ENCODE measurements at regions not wholly inside any gene's neighbourhood (a gene's known extent, or its start where the extent isn't known, plus 50 kb on each side); places are given as distances from the start of the nearest gene placed in this dataset.

DNA sequence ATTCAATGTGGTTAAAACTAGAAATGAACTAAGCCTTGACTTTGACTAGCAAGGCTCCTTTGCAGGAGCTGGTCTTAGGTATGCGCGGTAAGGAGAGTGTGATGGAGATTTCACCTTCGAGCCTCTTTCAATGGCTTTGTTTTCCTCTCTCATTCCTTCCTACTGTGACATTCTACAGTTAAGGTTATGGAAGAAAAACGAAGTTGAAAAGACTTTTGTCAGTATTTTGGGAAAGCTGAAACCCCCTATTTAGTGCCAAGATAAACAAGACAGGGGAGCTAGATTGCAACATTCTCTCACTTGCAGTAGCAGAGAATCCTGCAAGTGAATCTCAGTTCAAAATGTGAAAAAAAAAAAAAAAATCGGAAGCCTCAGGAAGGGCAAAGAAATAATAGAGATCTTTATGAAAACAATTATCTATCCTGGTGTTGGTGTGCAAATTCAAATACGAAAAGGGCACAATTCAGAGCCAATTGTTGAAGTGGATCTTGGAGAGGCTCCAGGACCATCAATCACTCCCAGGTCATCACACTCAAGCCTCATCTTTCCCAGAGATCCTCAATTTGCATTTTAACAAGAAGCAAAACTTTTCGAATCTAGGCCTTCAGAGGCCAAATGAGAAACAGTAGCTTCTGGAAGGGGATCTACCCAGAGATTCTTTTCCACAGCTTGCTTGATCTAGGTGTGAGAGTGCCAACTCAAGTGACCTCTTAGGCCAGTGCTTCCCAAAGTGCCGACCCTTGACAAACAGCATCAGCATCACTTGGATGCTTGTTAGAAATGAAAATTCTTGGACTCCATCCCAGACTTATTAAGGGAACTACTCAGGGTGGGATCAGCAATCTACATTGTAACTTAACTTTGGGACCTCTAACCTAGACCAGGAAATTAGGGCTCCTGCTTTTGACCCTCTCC, 163.8 kb downstream of the INHBA start:
- no peak for TF ChIP-seq POLR2A (IDR thresholded peaks at IDR 0.05)
- TF ChIP-seq, protein P1, sequence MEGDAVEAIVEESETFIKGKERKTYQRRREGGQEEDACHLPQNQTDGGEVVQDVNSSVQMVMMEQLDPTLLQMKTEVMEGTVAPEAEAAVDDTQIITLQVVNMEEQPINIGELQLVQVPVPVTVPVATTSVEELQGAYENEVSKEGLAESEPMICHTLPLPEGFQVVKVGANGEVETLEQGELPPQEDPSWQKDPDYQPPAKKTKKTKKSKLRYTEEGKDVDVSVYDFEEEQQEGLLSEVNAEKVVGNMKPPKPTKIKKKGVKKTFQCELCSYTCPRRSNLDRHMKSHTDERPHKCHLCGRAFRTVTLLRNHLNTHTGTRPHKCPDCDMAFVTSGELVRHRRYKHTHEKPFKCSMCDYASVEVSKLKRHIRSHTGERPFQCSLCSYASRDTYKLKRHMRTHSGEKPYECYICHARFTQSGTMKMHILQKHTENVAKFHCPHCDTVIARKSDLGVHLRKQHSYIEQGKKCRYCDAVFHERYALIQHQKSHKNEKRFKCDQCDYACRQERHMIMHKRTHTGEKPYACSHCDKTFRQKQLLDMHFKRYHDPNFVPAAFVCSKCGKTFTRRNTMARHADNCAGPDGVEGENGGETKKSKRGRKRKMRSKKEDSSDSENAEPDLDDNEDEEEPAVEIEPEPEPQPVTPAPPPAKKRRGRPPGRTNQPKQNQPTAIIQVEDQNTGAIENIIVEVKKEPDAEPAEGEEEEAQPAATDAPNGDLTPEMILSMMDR (IDR thresholded peaks at IDR 0.05), result no peak
- TF ChIP-seq POLR2AphosphoS5 (IDR thresholded peaks at IDR 0.05), result no peak

Measured in sigmoid colon (tissue), 4 donors.